NCI-H526 treated with DMSO at 0.1 percent for 48 hours (cell line): ENCODE measurements at regions not wholly inside any gene's neighbourhood (a gene's known extent, or its start where the extent isn't known, plus 50 kb on each side); places are given as distances from the start of the nearest gene placed in this dataset.
A peak's percentile ranks its signal among the peaks of the same experiment; 100 is the strongest.
"Not testable (repeated sequence)": the region's sequence is repeated elsewhere in the genome, so short reads cannot be mapped to it uniquely, and the experiment has no call there.

Experiments used
- DNase-seq: peaks from one replicate; lab custom pipeline; 2025; lab: John Stamatoyannopoulos, UW

- DNase-seq, result no peak
Observed at GRCh38 chr1:230591678-230592077, 50.6 kb upstream of the COG2 start.

- DNase-seq, result peak; percentile 62
Observed at GRCh38 chr1:230589951-230590350, 52.3 kb upstream of the COG2 start.

- DNase-seq, result no peak
Observed at GRCh38 chr1:230588323-230588746, 53.9 kb upstream of the COG2 start.

GRCh38 chr1:230587061-230587460, 55.2 kb upstream of the COG2 start:
- no peak for DNase-seq

GRCh38 chr1:230584660-230585059, 57.6 kb upstream of the COG2 start:
- no peak for DNase-seq

- no peak for DNase-seq
Observed at GRCh38 chr1:230581446-230582079, 60.7 kb upstream of the COG2 start.

- DNase-seq, result no peak
Observed at GRCh38 chr1:230578616-230579015, 63.7 kb upstream of the COG2 start.

- no peak for DNase-seq
Observed at GRCh38 chr1:230577537-230577936, 64.7 kb upstream of the COG2 start.

- no peak for DNase-seq
Observed at GRCh38 chr1:230575886-230576500, 66.3 kb upstream of the COG2 start.

- DNase-seq, result no peak
Observed at GRCh38 chr1:230574502-230574901, 67.8 kb upstream of the COG2 start.

GRCh38 chr1:230573658-230574057, 68.6 kb upstream of the COG2 start:
- DNase-seq, result no peak

GRCh38 chr1:230572121-230573105, 69.9 kb upstream of the COG2 start:
- DNase-seq, result no peak

- no peak for DNase-seq
Observed at GRCh38 chr1:230570724-230571360, 71.4 kb upstream of the COG2 start.

- no peak for DNase-seq
Observed at GRCh38 chr1:230569201-230569600, 73.1 kb upstream of the COG2 start.

GRCh38 chr1:230568676-230569075, 73.6 kb upstream of the COG2 start:
- no peak for DNase-seq

GRCh38 chr1:230568008-230568407, 74.3 kb upstream of the COG2 start:
- no peak for DNase-seq

- DNase-seq, result no peak
Observed at GRCh38 chr1:230567221-230567575, 75.1 kb upstream of the COG2 start.

- DNase-seq, result not testable (repeated sequence)
Observed at GRCh38 chr1:230566532-230567220, 75.6 kb upstream of the COG2 start.

GRCh38 chr1:230565141-230565540, 77.1 kb upstream of the COG2 start:
- no peak for DNase-seq

- DNase-seq, result no peak
Observed at GRCh38 chr1:230563591-230563990, 78.7 kb upstream of the COG2 start.

GRCh38 chr1:230561570-230561969, 80.7 kb upstream of the COG2 start:
- no peak for DNase-seq

GRCh38 chr1:230558324-230558723, 84.0 kb upstream of the COG2 start:
- DNase-seq, result no peak
